ENCODE measurements at regions not wholly inside any gene's neighbourhood (a gene's known extent, or its start where the extent isn't known, plus 50 kb on each side); places are given as distances from the start of the nearest gene placed in this dataset.

DNA sequence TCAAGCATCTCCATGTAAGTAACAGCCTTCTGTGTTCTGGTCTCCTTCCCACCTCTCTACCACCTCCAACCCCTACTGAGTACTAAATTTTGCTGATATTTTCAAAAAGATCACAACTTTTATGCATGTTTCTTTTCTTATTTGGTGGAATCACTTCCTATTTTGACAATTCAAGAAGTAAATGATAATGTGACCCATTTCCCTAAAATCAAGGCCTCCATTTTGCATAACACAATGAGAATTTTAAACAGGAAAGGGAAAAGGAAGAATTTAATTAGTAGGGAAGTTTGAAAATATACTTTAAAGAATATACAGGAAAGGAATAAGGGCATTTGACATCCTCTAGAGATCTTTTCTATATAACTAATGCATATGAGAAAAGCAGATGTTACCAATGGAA, 212.9 kb upstream of the RASA1 start:
- BruUV-seq (replicated peaks): no TSS peak
- Histone ChIP-seq H3K27me3 (ENCODE audit: control insufficient read depth, insufficient read depth, low read length) (no peaks in the 10 kb centered on the region), H3K9me3 (ENCODE audit: control insufficient read depth, insufficient read depth, low read depth, low read length) (no peaks in the 10 kb centered on the region), H3K4me1 (ENCODE audit: control insufficient read depth, insufficient read depth, low read length) (no peaks in the 10 kb centered on the region), H3K27ac (ENCODE audit: low read length) (no peak overlapping the region), H3K36me3 (ENCODE audit: control insufficient read depth, insufficient read depth, low read length) (no peaks in the 10 kb centered on the region), H3K4me3 (ENCODE audit: low read depth in 2 of 2, low read length in 2 of 2) (no peak overlapping the region)
- CTCF ChIA-PET: no interaction called here
- in situ Hi-C loops (cut with HindIII; ENCODE audit: low pct_unique_long_range_greater_than_20kb, low sequenced_read_pairs) (no loop called here), intact Hi-C loops (cut with micrococcal nuclease; ENCODE audit: unreplicated experiment) (no loop called here)
- POLR2A ChIA-PET: no interaction called here
- ATAC-seq (no peak), DNase-seq (ENCODE audit: low read depth, low spot score) (no peak)
- TF ChIP-seq, protein P1, sequence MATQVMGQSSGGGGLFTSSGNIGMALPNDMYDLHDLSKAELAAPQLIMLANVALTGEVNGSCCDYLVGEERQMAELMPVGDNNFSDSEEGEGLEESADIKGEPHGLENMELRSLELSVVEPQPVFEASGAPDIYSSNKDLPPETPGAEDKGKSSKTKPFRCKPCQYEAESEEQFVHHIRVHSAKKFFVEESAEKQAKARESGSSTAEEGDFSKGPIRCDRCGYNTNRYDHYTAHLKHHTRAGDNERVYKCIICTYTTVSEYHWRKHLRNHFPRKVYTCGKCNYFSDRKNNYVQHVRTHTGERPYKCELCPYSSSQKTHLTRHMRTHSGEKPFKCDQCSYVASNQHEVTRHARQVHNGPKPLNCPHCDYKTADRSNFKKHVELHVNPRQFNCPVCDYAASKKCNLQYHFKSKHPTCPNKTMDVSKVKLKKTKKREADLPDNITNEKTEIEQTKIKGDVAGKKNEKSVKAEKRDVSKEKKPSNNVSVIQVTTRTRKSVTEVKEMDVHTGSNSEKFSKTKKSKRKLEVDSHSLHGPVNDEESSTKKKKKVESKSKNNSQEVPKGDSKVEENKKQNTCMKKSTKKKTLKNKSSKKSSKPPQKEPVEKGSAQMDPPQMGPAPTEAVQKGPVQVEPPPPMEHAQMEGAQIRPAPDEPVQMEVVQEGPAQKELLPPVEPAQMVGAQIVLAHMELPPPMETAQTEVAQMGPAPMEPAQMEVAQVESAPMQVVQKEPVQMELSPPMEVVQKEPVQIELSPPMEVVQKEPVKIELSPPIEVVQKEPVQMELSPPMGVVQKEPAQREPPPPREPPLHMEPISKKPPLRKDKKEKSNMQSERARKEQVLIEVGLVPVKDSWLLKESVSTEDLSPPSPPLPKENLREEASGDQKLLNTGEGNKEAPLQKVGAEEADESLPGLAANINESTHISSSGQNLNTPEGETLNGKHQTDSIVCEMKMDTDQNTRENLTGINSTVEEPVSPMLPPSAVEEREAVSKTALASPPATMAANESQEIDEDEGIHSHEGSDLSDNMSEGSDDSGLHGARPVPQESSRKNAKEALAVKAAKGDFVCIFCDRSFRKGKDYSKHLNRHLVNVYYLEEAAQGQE (IDR thresholded peaks at IDR 0.05; ENCODE audit: insufficient read depth in 1 of 2, low read depth in 2 of 2, low read length in 1 of 2): no peak
- TF ChIP-seq, protein P2, sequence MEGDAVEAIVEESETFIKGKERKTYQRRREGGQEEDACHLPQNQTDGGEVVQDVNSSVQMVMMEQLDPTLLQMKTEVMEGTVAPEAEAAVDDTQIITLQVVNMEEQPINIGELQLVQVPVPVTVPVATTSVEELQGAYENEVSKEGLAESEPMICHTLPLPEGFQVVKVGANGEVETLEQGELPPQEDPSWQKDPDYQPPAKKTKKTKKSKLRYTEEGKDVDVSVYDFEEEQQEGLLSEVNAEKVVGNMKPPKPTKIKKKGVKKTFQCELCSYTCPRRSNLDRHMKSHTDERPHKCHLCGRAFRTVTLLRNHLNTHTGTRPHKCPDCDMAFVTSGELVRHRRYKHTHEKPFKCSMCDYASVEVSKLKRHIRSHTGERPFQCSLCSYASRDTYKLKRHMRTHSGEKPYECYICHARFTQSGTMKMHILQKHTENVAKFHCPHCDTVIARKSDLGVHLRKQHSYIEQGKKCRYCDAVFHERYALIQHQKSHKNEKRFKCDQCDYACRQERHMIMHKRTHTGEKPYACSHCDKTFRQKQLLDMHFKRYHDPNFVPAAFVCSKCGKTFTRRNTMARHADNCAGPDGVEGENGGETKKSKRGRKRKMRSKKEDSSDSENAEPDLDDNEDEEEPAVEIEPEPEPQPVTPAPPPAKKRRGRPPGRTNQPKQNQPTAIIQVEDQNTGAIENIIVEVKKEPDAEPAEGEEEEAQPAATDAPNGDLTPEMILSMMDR (IDR thresholded peaks at IDR 0.05): no peak
- TF ChIP-seq SIN3A (IDR thresholded peaks at IDR 0.05; ENCODE audit: borderline replicate concordance, insufficient read depth, low read depth, low read length) (no peak), TCF7L2 (IDR thresholded peaks at IDR 0.05; ENCODE audit: low read depth, low read length) (no peak), POLR2AphosphoS5 (IDR thresholded peaks at IDR 0.05; ENCODE audit: low read depth, low read length) (no peak)

DNA sequence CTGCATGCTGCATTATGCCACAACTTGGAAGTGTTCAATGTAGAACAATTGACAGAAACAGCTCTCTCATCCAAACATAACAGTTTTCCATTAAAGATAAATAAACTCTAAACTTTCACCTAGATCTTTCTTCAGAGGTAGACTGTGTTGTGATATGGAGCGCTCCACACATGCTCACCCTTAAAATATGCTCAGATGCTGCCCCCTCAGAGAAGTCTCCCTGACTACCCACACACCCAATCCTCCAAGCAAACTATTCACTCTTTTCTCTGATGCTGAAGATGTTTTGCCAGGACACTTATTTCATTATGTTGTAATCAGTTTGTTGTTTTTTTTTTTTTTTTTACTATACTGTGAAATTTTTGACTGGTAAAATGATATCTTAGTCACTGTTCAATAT, 206.6 kb upstream of the RASA1 start:
- BruUV-seq (replicated peaks): no TSS peak
- DNase-seq (ENCODE audit: low read depth, low spot score): no peak
- H3K9me3 ChIP-seq (ENCODE audit: control insufficient read depth, insufficient read depth, low read depth, low read length): no peaks in the 10 kb centered on the region
- ATAC-seq: no peak
- no peaks in the 10 kb centered on the region for H3K4me1 ChIP-seq (ENCODE audit: control insufficient read depth, insufficient read depth, low read length)
- no peaks in the 10 kb centered on the region for H3K27me3 ChIP-seq (ENCODE audit: control insufficient read depth, insufficient read depth, low read length)
- no peak overlapping the region for H3K4me3 ChIP-seq (ENCODE audit: low read depth in 2 of 2, low read length in 2 of 2)
- intact Hi-C loops (cut with micrococcal nuclease; ENCODE audit: unreplicated experiment): no loop called here
- no peak overlapping the region for H3K27ac ChIP-seq (ENCODE audit: low read length)
- CTCF ChIA-PET: no interaction called here
- TF ChIP-seq SIN3A (IDR thresholded peaks at IDR 0.05; ENCODE audit: borderline replicate concordance, insufficient read depth, low read depth, low read length): no peak
- TF ChIP-seq, protein P1 (IDR thresholded peaks at IDR 0.05; ENCODE audit: insufficient read depth in 1 of 2, low read depth in 2 of 2, low read length in 1 of 2): no peak
- TF ChIP-seq, protein P2 (IDR thresholded peaks at IDR 0.05): no peak
- no peak for TF ChIP-seq POLR2AphosphoS5 (IDR thresholded peaks at IDR 0.05; ENCODE audit: low read depth, low read length)
- TF ChIP-seq TCF7L2 (IDR thresholded peaks at IDR 0.05; ENCODE audit: low read depth, low read length): no peak
- POLR2A ChIA-PET: no interaction called here
- in situ Hi-C loops (cut with HindIII; ENCODE audit: low pct_unique_long_range_greater_than_20kb, low sequenced_read_pairs): no loop called here
- no peaks in the 10 kb centered on the region for H3K36me3 ChIP-seq (ENCODE audit: control insufficient read depth, insufficient read depth, low read length)
